ENCODE measurements at regions not wholly inside any gene's neighbourhood (a gene's known extent, or its start where the extent isn't known, plus 50 kb on each side); places are given as distances from the start of the nearest gene placed in this dataset.
A peak's percentile ranks its signal among the peaks of the same experiment; 100 is the strongest.

DNA sequence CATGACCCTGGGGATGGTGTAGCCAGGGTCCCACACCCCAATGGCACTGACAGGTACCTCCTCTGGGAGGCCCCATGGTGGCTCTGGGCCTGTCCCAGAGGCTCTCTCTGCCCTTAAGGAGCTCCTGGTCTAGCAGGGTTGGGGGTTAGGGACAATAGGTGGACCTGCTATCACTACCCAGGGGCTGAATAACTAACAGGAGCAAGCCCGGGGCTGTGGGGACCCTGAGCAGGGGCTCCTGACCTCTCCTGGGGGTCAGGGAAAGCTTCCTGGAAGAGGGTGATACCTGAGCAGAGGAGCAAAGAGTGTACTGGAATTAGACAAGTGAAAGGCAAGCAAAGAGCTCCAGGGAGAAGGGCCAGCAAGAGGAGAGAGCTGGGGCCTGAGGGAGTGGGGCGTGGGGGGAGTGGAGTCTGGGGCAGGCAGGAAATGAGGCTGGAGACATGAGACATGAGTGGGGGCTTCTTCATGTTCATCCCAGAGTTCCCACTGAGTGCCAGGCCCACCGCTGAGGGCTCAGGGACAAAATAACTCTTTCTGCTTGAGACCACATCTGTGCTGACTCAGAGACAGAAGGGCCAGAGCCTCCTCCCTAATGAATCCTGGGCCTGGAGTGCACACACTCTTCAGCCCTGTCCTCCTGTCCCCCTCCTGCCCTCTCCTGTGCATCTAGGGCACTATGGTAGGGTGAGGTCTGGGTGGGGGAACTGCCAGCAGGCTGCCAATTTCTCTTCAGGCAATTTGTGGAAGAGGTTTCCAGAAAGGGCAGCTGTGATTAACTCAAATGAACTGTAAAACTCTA, 517.6 kb downstream of the PTPRU start:
- DNase-seq (ENCODE audit: low spot score): no peak

GRCh38 chr1:29753244-29753643, 516.9 kb downstream of the PTPRU start:
- no peak for DNase-seq (ENCODE audit: low spot score)

DNA sequence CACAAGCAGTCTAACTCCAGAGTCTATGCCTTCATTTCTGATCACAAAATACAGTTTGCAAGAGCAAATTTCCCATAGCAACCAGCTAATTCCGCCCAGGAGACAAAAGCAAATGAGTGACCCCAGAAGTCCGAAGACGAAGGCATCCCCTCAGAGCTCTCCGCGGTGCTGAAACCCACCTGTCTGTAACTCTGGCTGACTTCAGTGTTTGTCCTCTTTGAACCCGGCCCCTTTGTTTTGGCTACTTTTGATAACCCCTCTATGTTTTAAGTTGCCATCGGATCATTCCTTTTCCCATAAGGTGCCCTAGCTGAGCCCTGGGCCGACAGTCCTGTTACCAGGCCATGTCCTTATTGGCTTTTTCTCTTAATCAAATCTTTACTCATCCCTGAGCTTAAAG, 515.8 kb downstream of the PTPRU start:
- no peak for DNase-seq (ENCODE audit: low spot score)

DNA sequence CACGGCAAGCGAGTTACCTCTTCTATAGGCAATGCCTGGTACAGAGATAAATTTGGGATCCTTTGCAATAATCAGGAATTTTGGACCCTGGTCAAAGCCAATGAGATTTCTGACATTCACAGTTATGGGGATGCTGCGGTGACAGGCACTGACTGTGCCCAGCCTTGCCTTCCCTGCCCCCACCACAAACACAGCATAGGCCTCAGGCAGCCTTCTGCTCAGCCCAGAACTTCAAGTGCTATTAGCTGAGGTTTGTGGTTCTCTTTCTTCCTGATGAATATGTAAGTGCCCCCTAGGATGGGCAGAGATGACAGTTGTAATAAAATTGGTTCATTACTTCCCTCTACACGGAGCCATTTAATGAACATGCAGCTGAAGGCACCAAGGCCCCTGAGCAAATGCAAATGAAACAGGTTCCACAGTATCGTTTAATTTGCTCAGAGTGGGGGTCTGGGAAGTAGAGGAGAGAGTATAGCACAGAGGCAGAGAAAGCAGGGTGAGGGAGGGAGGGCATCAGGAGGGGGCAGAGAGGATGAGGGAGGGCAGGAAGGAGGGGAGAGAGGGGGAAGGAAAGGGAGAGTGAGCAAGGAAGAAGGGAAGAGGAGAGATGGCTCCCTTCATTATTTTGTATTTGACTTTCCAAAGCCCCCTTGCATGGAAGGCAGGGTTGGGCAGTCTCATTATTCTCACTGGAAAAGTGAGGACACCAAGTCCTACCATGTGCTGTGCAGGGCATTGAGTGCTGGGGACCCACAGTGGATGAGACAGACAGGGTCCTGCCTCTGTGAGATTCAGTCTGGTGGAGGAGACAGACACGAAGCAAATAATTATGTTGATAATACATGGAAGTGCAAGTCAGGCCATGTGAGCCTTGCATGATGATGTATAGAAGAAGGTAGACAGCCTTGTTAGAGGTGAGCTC, 513.0 kb downstream of the PTPRU start:
- DNase-seq (ENCODE audit: low spot score): no peak

GRCh38 chr1:29747196-29747595, 510.9 kb downstream of the PTPRU start:
- no peak for DNase-seq (ENCODE audit: low spot score)

GRCh38 chr1:29746076-29746665, 509.8 kb downstream of the PTPRU start:
- no peak for DNase-seq (ENCODE audit: low spot score)

DNA sequence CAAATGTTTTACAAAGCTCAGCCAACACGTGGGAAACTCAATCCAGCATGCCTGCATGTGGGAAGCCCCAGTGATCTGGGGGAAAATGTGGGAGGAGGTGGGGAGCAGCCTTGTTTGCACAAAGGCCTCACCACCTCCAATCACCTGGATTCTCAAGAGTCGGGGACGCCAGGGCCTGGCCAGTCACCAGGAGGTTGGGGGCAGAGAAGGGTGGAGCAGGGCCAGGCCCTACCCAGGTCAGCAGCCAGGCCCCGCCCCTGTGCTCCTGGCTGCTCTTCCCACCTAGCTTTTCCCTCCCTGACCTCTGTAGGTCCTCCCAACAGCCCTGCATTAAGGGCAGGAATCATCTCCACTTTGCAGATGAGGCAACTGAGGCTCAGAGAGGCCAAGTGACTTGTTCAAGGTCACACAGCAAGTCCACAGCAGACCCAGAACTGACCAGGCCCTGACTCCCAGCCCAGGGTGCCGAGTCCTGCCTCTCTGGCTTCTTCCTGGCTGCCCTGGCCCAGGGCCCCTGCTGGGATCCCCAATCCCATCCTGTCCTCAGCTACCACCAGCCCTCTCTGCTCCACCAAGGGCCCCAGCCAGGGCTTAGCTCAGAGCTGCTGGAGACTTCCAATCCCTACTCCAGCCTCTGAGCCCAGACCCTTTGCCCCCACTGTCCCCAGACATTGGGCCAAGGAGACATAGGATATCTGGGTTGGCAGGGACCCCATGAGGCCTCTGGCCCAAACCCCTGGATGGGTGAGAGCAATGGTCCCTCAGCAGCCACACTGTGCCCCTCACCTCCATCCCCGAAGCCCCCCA, 508.6 kb downstream of the PTPRU start:
- no peak for DNase-seq (ENCODE audit: low spot score)

- no peak for DNase-seq (ENCODE audit: low spot score)
These were observed 507.6 kb downstream of the PTPRU start for GRCh38 chr1:29743931-29744330.

DNA sequence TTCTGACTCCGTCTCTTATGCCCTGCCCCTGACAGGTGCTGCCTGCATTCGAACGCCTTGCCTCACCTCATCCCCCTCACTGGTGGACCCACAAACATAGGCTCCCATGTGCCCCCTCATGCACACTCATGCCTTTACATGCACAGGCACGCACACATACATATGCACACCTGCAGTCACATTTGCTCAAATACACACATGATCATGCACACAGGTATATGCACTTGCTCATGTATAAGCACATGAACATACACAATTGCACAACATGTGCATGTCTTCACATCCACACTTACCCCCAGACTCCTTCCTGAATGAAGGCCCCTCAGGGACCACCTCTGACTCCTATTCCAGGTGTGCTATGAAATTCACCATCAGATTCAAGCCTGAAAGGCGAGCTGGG, 506.9 kb downstream of the PTPRU start:
- no peak for DNase-seq (ENCODE audit: low spot score)

- no peak for DNase-seq (ENCODE audit: low spot score)
These were observed 502.9 kb downstream of the PTPRU start for GRCh38 chr1:29739176-29739575.

DNA sequence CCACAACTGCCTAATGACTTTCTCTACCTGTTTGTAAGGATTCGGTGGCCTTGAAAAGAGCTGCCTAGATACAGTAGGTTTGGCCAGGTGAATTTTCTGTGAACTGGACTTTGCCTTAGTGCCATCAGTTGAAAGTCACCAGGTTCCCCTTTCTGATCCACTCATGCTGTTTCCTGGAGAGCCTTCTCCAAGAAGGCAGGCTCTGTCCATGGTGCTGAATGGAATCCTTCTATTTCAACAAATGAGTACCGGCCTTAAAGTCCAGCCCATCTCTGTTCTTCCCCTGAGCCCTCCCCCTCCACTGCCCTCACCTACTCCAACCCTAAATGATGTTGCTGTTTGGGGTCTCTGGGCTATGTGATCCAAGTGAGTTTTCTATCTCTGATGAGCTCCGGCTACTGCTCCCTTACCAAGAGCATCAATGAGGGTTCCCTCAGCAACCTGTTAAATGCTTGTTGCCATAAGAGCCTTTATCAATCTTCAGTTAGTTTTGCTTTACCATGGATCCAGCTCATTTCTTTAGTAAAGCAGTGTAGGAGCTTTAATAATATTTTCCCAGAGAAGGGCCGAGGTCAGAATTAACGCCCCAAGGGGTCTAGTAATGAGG, 500.4 kb downstream of the PTPRU start:
- peak; percentile 24 for DNase-seq (ENCODE audit: low spot score)

DNA sequence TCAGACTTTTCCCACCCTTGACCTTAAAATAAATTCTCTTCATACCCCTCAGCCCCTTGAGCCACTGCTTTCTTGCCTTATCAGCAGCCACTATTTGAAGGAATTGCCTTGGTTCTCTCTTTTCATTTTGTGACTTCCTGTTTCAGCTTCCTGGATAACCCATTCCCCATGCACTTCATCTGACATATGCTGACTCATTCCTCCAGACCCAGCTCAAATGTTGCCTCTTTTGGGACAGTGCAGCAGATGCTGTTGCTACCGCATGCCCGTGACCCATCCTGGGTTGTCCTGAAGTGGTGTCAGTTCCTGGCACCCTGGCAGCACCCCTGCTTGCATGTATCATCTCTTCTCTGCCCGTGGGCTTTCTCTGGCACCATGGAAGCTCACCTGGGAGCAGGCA, 496.1 kb downstream of the PTPRU start:
- DNase-seq (ENCODE audit: low spot score): no peak

DNA sequence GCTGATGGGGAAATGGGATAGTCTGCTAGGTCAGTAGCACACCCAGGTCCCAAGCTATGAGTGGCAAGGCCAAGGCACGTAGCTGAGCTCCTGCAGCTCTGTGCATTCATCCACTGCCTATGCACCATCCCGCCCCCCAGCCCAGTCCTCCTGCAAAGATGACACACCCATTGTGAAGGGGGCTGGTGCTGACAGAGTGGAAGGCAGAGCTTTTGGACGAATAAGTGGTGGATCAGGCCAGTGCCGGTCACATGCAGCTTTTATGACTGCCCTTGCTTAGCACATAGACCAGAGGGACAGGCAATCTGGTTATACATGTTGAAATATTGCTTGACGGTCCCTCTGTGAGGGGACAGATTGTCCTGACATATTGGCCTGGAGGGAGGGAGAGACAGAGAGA, 494.3 kb downstream of the PTPRU start:
- no peak for DNase-seq (ENCODE audit: low spot score)

GRCh38 chr1:29729281-29729680, 493.0 kb downstream of the PTPRU start:
- no peak for DNase-seq (ENCODE audit: low spot score)

- DNase-seq (ENCODE audit: low spot score): no peak
These were observed 492.4 kb downstream of the PTPRU start for GRCh38 chr1:29728703-29729102.

DNA sequence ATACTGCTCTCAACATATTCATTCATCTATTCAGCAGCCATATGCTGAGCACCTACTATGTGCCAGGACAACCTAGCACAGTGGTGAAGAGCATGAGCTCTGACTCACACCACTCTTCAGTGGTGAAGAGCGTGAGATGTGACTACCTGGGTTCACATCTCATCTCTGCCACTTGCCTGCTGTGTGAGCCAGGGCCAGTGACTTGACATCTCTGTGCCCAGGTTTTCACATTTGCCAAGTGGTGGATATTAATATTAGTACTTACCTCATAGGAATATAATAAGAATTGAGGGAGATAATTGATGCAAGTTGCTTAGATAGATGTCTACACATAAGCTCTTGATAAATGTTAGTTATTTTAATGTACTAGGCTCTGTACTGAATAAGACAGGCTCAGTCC, 488.9 kb downstream of the PTPRU start:
- no peak for DNase-seq (ENCODE audit: low spot score)

- no peak for DNase-seq (ENCODE audit: low spot score)
These were observed 486.3 kb downstream of the PTPRU start for GRCh38 chr1:29722598-29722997.

- peak; percentile 63 for DNase-seq (ENCODE audit: low spot score)
These were observed 482.9 kb downstream of the PTPRU start for GRCh38 chr1:29719253-29719652.

DNA sequence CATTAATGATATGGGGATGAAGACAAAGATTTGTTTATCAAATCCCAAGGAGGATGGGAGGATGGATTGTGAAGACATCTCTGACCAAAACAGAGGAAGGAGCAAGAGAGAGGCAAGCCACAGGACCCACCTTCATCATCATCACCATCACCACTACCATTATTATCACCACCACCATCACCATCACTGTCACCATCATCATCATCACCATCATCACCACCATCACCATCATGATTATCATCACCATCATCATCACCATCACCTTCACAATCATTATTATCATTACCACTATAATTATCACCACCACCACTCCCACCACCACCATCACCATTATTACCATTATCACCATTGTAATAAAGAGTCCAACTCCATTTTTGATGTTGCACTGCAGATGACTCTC, 482.5 kb downstream of the PTPRU start:
- DNase-seq (ENCODE audit: low spot score): no peak

- no peak for DNase-seq (ENCODE audit: low spot score)
These were observed 480.0 kb downstream of the PTPRU start for GRCh38 chr1:29716306-29716705.

DNA sequence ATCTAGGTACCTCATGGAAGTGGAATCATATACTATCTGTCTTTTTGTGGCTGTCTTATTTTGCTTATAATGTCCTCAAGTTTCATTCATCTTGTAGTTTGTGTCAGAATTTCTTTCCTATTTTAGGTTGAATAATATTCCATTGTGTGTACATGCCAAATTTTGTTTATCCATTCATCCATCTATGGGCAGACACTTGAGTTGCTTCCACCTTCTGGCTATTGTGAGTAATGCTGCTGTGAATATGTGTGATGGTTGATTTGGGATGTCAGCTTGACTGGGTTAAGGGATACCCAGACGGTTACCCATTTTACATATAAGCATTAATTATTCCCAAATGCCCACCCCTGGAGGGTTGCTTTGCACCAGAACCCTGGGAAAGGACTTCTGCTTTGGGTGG, 477.5 kb downstream of the PTPRU start:
- DNase-seq (ENCODE audit: low spot score): peak; percentile 26

Data from H4 (cell line).